ENCODE measurements at regions not wholly inside any gene's neighbourhood (a gene's known extent, or its start where the extent isn't known, plus 50 kb on each side); places are given as distances from the start of the nearest gene placed in this dataset.

GRCh38 chr13:84082462-84082861, 200.2 kb upstream of the SLITRK1 start:
- intact Hi-C loops (cut with micrococcal nuclease; ENCODE audit: unreplicated experiment), result no loop called here
- H3K9me3 ChIP-seq (replicated peaks; ENCODE audit: control insufficient read depth, insufficient read depth, low read length), result no peaks in the 10 kb centered on the region; the same call in 2 of the 3 replicates
- no peak for DNase-seq (ENCODE audit: low read depth, low spot score)
- H3K27me3 ChIP-seq (replicated peaks in 1 of 2; ENCODE audit: control insufficient read depth in 2 of 2, insufficient read depth in 2 of 2, low read length in 1 of 2), result no peaks in the 10 kb centered on the region
- TF ChIP-seq PAX5 (IDR thresholded peaks at IDR 0.05; ENCODE audit: borderline replicate concordance, low read depth, low read length), result no peak
- TF ChIP-seq STAT3 (IDR thresholded peaks at IDR 0.05; ENCODE audit: low read depth, low read length), result no peak
- no peak for TF ChIP-seq CREB1 (IDR thresholded peaks at IDR 0.05; ENCODE audit: low read depth)
- TF ChIP-seq BRCA1 (IDR thresholded peaks at IDR 0.05; ENCODE audit: low read depth, low read length), result no peak
- no peak for TF ChIP-seq TCF7 (IDR thresholded peaks at IDR 0.05; ENCODE audit: borderline replicate concordance)
- TF ChIP-seq ATF7 (IDR thresholded peaks at IDR 0.05; ENCODE audit: low read depth), result no peak
- no peak for TF ChIP-seq ETV6 (conservative IDR thresholded peaks at IDR 0.05 in 1 of 2, IDR thresholded peaks at IDR 0.05 in 1 of 2; ENCODE audit: borderline replicate concordance in 1 of 2, low read depth in 1 of 2)
- TF ChIP-seq RELB (IDR thresholded peaks at IDR 0.05; ENCODE audit: low read depth), result no peak
- no peak for TF ChIP-seq CHD4 (IDR thresholded peaks at IDR 0.05)
- TF ChIP-seq E2F4 (IDR thresholded peaks at IDR 0.05; ENCODE audit: low read depth, low read length), result no peak
- no peak for TF ChIP-seq ATF3 (IDR thresholded peaks at IDR 0.05; ENCODE audit: borderline replicate concordance, extremely low read depth, low read depth, low read length)
- BruUV-seq (replicated peaks), result no TSS peak
- RAD21 ChIA-PET (ENCODE audit: unreplicated experiment), result no interaction called here
- no peak for ATAC-seq
- H3K4me2 ChIP-seq (ENCODE audit: control insufficient read depth, insufficient read depth), result no peak overlapping the region
- POLR2A ChIA-PET, result no interaction called here
- 12% methylated on average over 4 of the region's 4 CpGs for WGBS (ENCODE audit: insufficient coverage, insufficient replicate concordance, low lambda C conversion rate, missing lambda C conversion rate)
- no peak for FAIRE-seq
- H3K4me1 ChIP-seq (ENCODE audit: control insufficient read depth, insufficient read depth, low read length), result no peaks in the 10 kb centered on the region
- in situ Hi-C loops (cut with MboI), result no loop called here
- H3K79me2 ChIP-seq (ENCODE audit: control insufficient read depth, insufficient read depth, low read length), result no peaks in the 10 kb centered on the region
- SMC1A ChIA-PET (ENCODE audit: uncharacterized antibody, unreplicated experiment), result interaction anchor here (1.1 kb wide), 1 partner anchor 10 kb away, joined by 3 read pairs; no protein-coding TSS in a partner anchor
- no peak overlapping the region for H3K4me3 ChIP-seq
- H4K20me1 ChIP-seq (ENCODE audit: control insufficient read depth, insufficient read depth), result no peaks in the 10 kb centered on the region
- no peak overlapping the region for H3K9ac ChIP-seq (ENCODE audit: control insufficient read depth, insufficient read depth, low read length)
- H2AFZ ChIP-seq (ENCODE audit: control insufficient read depth, low read depth, low read length), result no peak overlapping the region
- CTCF ChIA-PET, result interaction anchor here (1.5 kb wide), 1 partner anchor 16 kb away, joined by 4 read pairs; no protein-coding TSS in a partner anchor
- no peak overlapping the region for H3K27ac ChIP-seq (ENCODE audit: control insufficient read depth, insufficient read depth)
- H3K36me3 ChIP-seq (ENCODE audit: control insufficient read depth in 2 of 2, insufficient read depth in 2 of 2, low read length in 1 of 2), result no peaks in the 10 kb centered on the region
